GM18511 (cell line): ENCODE measurements at regions not wholly inside any gene's neighbourhood (a gene's known extent, or its start where the extent isn't known, plus 50 kb on each side); places are given as distances from the start of the nearest gene placed in this dataset.
"Not testable (repeated sequence)": the region's sequence is repeated elsewhere in the genome, so short reads cannot be mapped to it uniquely, and the experiment has no call there.

Source experiments
- ATAC-seq: cut with Tn5 transposase; IDR thresholded peaks from one replicate; pipeline ENCODE4 v1.9.1; 2021; ENCODE audit warnings: mild to moderate bottlenecking, moderate library complexity; ENCODE audit not compliant: unreplicated experiment

- ATAC-seq = no peak
Measured at GRCh38 chr5:166916021-166916420, 1375.4 kb upstream of the WWC1 start.

GRCh38 chr5:166926138-166926537 is 1365.3 kb upstream of the WWC1 start:
- ATAC-seq = no peak

- ATAC-seq = not testable (repeated sequence)
Measured at GRCh38 chr5:166926806-166927475, 1364.5 kb upstream of the WWC1 start.

GRCh38 chr5:166936351-166936750 is 1355.1 kb upstream of the WWC1 start:
- no peak for ATAC-seq

GRCh38 chr5:166938071-166938470 is 1353.4 kb upstream of the WWC1 start:
- no peak for ATAC-seq

GRCh38 chr5:166942948-166943347 is 1348.5 kb upstream of the WWC1 start:
- ATAC-seq = no peak

- ATAC-seq = no peak
Measured at GRCh38 chr5:166947045-166947444, 1344.4 kb upstream of the WWC1 start.

- no peak for ATAC-seq
Measured at GRCh38 chr5:166948679-166949078, 1342.8 kb upstream of the WWC1 start.

GRCh38 chr5:166952048-166952447 is 1339.4 kb upstream of the WWC1 start:
- no peak for ATAC-seq

- ATAC-seq = no peak
Measured at GRCh38 chr5:166957782-166958181, 1333.7 kb upstream of the WWC1 start.

- no peak for ATAC-seq
Measured at GRCh38 chr5:166959766-166960165, 1331.7 kb upstream of the WWC1 start.

- no peak for ATAC-seq
Measured at GRCh38 chr5:166961028-166961427, 1330.4 kb upstream of the WWC1 start.

- ATAC-seq = no peak
Measured at GRCh38 chr5:166961913-166962312, 1329.5 kb upstream of the WWC1 start.

GRCh38 chr5:166962461-166962860 is 1329.0 kb upstream of the WWC1 start:
- no peak for ATAC-seq

GRCh38 chr5:166963596-166963995 is 1327.8 kb upstream of the WWC1 start:
- ATAC-seq = no peak

- ATAC-seq = no peak
Measured at GRCh38 chr5:166977911-166978422, 1313.5 kb upstream of the WWC1 start.

- ATAC-seq = no peak
Measured at GRCh38 chr5:166979307-166979895, 1312.0 kb upstream of the WWC1 start.

GRCh38 chr5:166980666-166981065 is 1310.8 kb upstream of the WWC1 start:
- no peak for ATAC-seq

GRCh38 chr5:166982226-166982625 is 1309.2 kb upstream of the WWC1 start:
- no peak for ATAC-seq

GRCh38 chr5:166991601-166992000 is 1299.8 kb upstream of the WWC1 start:
- ATAC-seq = no peak

- ATAC-seq = no peak
Measured at GRCh38 chr5:166992108-166992507, 1299.3 kb upstream of the WWC1 start.

- no peak for ATAC-seq
Measured at GRCh38 chr5:166992874-166993722, 1298.3 kb upstream of the WWC1 start.
